ENCODE measurements at regions not wholly inside any gene's neighbourhood (a gene's known extent, or its start where the extent isn't known, plus 50 kb on each side); places are given as distances from the start of the nearest gene placed in this dataset.

DNA sequence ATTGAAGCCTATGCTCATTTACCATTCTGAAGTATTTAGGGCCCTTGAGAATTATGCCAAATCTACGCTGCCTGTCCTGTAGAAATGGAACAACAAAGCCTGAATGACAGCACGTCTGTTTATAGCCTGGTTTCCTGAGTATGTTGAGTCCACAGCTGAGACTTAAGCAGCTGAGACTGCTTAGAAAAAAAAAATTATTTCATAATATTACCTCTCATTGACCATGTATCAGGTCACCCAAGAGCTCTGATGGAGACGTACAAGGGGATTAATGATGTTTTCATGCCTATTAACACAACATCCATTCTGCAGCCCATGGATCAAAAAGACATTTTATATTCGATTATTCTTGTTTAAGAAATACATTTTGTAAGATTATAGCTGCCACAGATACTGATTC lies 387.2 kb upstream of the NCAM2 start:
- H3K9me3 ChIP-seq = no peaks in the 10 kb centered on the region
- no peak overlapping the region for H3K4me3 ChIP-seq
- no peaks in the 10 kb centered on the region for H3K36me3 ChIP-seq
- TF ChIP-seq, protein P1, sequence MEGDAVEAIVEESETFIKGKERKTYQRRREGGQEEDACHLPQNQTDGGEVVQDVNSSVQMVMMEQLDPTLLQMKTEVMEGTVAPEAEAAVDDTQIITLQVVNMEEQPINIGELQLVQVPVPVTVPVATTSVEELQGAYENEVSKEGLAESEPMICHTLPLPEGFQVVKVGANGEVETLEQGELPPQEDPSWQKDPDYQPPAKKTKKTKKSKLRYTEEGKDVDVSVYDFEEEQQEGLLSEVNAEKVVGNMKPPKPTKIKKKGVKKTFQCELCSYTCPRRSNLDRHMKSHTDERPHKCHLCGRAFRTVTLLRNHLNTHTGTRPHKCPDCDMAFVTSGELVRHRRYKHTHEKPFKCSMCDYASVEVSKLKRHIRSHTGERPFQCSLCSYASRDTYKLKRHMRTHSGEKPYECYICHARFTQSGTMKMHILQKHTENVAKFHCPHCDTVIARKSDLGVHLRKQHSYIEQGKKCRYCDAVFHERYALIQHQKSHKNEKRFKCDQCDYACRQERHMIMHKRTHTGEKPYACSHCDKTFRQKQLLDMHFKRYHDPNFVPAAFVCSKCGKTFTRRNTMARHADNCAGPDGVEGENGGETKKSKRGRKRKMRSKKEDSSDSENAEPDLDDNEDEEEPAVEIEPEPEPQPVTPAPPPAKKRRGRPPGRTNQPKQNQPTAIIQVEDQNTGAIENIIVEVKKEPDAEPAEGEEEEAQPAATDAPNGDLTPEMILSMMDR (IDR thresholded peaks at IDR 0.05 in 4 of 5, conservative IDR thresholded peaks at IDR 0.05 in 1 of 5) = no peak
- TF ChIP-seq POLR2A (IDR thresholded peaks at IDR 0.05) = no peak
- H3K4me1 ChIP-seq = no peaks in the 10 kb centered on the region
- ATAC-seq (no peak), DNase-seq (no peak)
- intact Hi-C loops (cut with DNase I; ENCODE audit: low total_unique reads) (no loop called here), in situ Hi-C loops (cut with MboI; ENCODE audit: low sequenced_read_pairs in 4 of 4) (no loop called here)
- no peaks in the 10 kb centered on the region for H3K27me3 ChIP-seq
- no peak overlapping the region for H3K27ac ChIP-seq

DNA sequence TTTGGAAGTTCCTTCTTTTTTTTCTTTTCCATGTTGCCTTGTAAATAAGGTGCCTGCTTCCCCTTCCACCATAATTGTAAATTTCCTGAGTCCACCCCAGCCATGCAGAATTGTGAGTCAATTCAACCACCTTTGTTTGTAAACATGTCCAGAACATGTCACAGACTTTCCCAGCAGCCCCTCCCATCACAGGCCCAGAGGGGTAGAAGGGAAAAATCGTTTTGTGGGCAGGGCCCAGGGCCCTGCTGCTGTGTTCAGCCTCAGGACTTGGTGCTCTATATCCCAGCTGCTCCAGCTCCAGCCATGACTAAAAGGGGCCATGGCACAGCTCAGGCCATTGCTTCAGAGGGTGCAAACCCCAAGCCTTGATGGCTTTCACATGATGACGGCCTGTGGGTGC lies 384.6 kb upstream of the NCAM2 start:
- Histone ChIP-seq H3K36me3 (no peaks in the 10 kb centered on the region), H3K4me3 (no peak overlapping the region), H3K9me3 (no peaks in the 10 kb centered on the region), H3K27ac (no peak overlapping the region), H3K27me3 (no peaks in the 10 kb centered on the region), H3K4me1 (no peaks in the 10 kb centered on the region)
- DNase-seq (no peak), ATAC-seq (no peak)
- in situ Hi-C loops (cut with MboI; ENCODE audit: low sequenced_read_pairs in 4 of 4) (no loop called here), intact Hi-C loops (cut with DNase I; ENCODE audit: low total_unique reads) (no loop called here)
- TF ChIP-seq POLR2A (IDR thresholded peaks at IDR 0.05) = no peak

DNA sequence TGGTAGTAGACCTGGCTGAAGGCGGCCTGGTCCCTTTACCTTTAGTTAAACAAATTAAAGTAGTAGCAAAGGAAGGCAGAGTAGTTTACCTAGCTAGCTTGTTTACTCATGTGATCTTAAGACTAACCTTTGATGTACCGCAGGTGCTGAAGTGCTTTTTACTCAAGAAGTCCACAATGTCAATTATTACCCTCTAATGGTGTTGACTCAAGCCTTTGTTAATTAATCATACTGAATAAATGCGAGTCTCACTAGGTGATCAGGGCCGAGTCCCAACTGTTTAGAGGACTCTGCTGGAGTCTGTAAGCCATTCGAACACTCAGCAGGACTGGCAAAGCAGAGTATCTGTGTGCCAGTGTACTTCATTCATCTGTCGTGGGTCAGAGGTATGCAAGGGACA lies 381.1 kb upstream of the NCAM2 start:
- ATAC-seq (no peak), DNase-seq (no peak)
- intact Hi-C loops (cut with DNase I; ENCODE audit: low total_unique reads) = no loop called here
- TF ChIP-seq, protein P1 (IDR thresholded peaks at IDR 0.05 in 4 of 5, conservative IDR thresholded peaks at IDR 0.05 in 1 of 5) = no peak
- TF ChIP-seq POLR2A (IDR thresholded peaks at IDR 0.05) = no peak
- Histone ChIP-seq H3K27ac (no peak overlapping the region), H3K27me3 (no peaks in the 10 kb centered on the region), H3K9me3 (no peaks in the 10 kb centered on the region), H3K4me1 (no peaks in the 10 kb centered on the region), H3K36me3 (no peaks in the 10 kb centered on the region), H3K4me3 (no peak overlapping the region)
- in situ Hi-C loops (cut with MboI; ENCODE audit: low sequenced_read_pairs in 4 of 4) = no loop called here

DNA sequence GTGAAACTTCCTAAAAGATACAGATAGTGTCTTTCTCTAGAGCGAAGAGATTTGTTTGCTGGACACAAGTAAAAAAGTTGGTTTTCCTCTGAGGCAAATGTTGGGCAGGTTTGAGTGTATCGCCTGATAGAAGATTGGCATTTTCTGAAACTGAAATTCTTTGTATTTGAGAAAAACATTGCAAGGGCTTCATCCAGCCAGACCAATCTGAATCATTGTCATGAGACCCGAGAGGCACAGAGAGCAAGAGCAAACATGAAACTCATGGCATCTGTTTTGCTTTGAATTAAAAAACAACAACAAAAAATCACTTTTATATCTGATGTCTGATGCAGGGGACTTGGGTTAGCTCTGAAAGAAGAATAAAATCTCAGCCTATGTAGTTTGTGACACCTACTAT lies 379.3 kb upstream of the NCAM2 start:
- DNase-seq = no peak
- Histone ChIP-seq H3K36me3 (no peaks in the 10 kb centered on the region), H3K27ac (no peak overlapping the region), H3K27me3 (no peaks in the 10 kb centered on the region), H3K9me3 (no peaks in the 10 kb centered on the region), H3K4me1 (no peaks in the 10 kb centered on the region), H3K4me3 (no peak overlapping the region)
- intact Hi-C loops (cut with DNase I; ENCODE audit: low total_unique reads) (no loop called here), in situ Hi-C loops (cut with MboI; ENCODE audit: low sequenced_read_pairs in 4 of 4) (no loop called here)
- TF ChIP-seq, protein P1 (IDR thresholded peaks at IDR 0.05 in 4 of 5, conservative IDR thresholded peaks at IDR 0.05 in 1 of 5) = no peak
- no peak for TF ChIP-seq POLR2A (IDR thresholded peaks at IDR 0.05)
- no peak for ATAC-seq

DNA sequence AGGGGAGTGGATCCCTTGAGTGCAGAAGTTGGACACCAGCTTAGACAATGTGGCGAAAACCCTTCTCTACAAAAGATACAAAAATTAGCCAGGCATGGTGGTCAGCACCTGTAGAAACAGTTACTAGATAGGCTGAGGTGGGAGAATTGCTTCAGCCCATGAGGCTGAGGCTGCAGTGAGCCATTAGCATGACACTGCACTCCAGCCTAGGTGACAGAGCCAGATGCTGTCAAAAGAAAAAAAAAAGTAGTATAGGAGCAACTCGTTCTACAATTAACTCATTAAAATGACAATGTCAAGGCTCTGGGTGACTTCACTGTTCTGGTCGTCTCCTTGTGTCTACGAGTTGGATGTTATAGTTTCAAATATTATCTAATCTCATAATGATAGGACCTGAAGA lies 370.6 kb upstream of the NCAM2 start:
- Histone ChIP-seq H3K4me3 (no peak overlapping the region), H3K27me3 (no peaks in the 10 kb centered on the region), H3K27ac (no peak overlapping the region), H3K4me1 (no peaks in the 10 kb centered on the region), H3K36me3 (no peaks in the 10 kb centered on the region), H3K9me3 (no peaks in the 10 kb centered on the region)
- DNase-seq (no peak), ATAC-seq (no peak)
- intact Hi-C loops (cut with DNase I; ENCODE audit: low total_unique reads) (no loop called here), in situ Hi-C loops (cut with MboI; ENCODE audit: low sequenced_read_pairs in 4 of 4) (no loop called here)
- TF ChIP-seq, protein P1 (IDR thresholded peaks at IDR 0.05 in 4 of 5, conservative IDR thresholded peaks at IDR 0.05 in 1 of 5) = no peak
- TF ChIP-seq POLR2A (IDR thresholded peaks at IDR 0.05) = no peak

All from gastrocnemius medialis (tissue), 4 donors.